ENCODE measurements at regions not wholly inside any gene's neighbourhood (a gene's known extent, or its start where the extent isn't known, plus 50 kb on each side); places are given as distances from the start of the nearest gene placed in this dataset.

- ChIA-PET CTCF (interaction anchor here (0.7 to 1.3 kb wide), 3 partner anchors 9 to 133 kb away, joined by 3 to 4 read pairs (median 3); no protein-coding TSS in a partner anchor), POLR2A (no interaction called here)
- H3K4me1 ChIP-seq, result no peaks in the 10 kb centered on the region
- H3K9me3 ChIP-seq, result no peaks in the 10 kb centered on the region
- H3K4me2 ChIP-seq, result no peak overlapping the region
- no peak for ATAC-seq
- 71% methylated on average over 7 of the region's 7 CpGs for whole genome bisulfite sequencing (ENCODE audit: missing lambda C conversion rate)
- no peak for TF ChIP-seq FOSB (CRISPR knock-in tag; IDR thresholded peaks at IDR 0.05)
- TF ChIP-seq ZFP36 (IDR thresholded peaks at IDR 0.05; ENCODE audit: borderline replicate concordance, partially characterized antibody), result no peak
- TF ChIP-seq TFCP2L1 (CRISPR knock-in tag; IDR thresholded peaks at IDR 0.05), result no peak
- no peak for TF ChIP-seq EHF (CRISPR knock-in tag; IDR thresholded peaks at IDR 0.05)
- no peak for TF ChIP-seq GATA3 (IDR thresholded peaks at IDR 0.05; ENCODE audit: borderline replicate concordance)
- no peak for TF ChIP-seq CTCF (IDR thresholded peaks at IDR 0.05)
- TF ChIP-seq POLR2A (IDR thresholded peaks at IDR 0.05; ENCODE audit: low read length), result no peak
- no peak for TF ChIP-seq TP53 (CRISPR knock-in tag; IDR thresholded peaks at IDR 0.05)
- no peak for TF ChIP-seq HOXB13 (CRISPR knock-in tag; IDR thresholded peaks at IDR 0.05; ENCODE audit: low read depth)
- no peak for TF ChIP-seq MAZ (IDR thresholded peaks at IDR 0.05; ENCODE audit: borderline replicate concordance, low read depth, low read length)
- TF ChIP-seq SMC3 (IDR thresholded peaks at IDR 0.05), result no peak
- no peak for TF ChIP-seq CHD2 (IDR thresholded peaks at IDR 0.05; ENCODE audit: low read length, partially characterized antibody)
- no peak for TF ChIP-seq ZC3H11A (IDR thresholded peaks at IDR 0.05)
- TF ChIP-seq CEBPB (IDR thresholded peaks at IDR 0.05), result no peak
- no peak for TF ChIP-seq HOXA7 (CRISPR knock-in tag; IDR thresholded peaks at IDR 0.05)
- TF ChIP-seq NR3C1 (IDR thresholded peaks at IDR 0.05), result no peak
- TF ChIP-seq, protein P1, sequence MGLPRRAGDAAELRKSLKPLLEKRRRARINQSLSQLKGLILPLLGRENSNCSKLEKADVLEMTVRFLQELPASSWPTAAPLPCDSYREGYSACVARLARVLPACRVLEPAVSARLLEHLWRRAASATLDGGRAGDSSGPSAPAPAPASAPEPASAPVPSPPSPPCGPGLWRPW (IDR thresholded peaks at IDR 0.05), result no peak
- no peak for TF ChIP-seq ZSCAN20 (CRISPR knock-in tag; IDR thresholded peaks at IDR 0.05)
- no peak for TF ChIP-seq RAD21 (conservative IDR thresholded peaks at IDR 0.05 in 1 of 2, IDR thresholded peaks at IDR 0.05 in 1 of 2)
- no peak overlapping the region for H3K4me3 ChIP-seq
- H3K27ac ChIP-seq, result no peak overlapping the region
- FAIRE-seq, result no peak
- DNase-seq (ENCODE audit: low read depth in 1 of 2, low spot score in 1 of 2), result no peak
These were observed 71.6 kb upstream of the XPA start for GRCh38 chr9:97768746-97769145.

- ChIA-PET POLR2A (no interaction called here), CTCF (interaction anchor here (0.7 to 1.3 kb wide), 3 partner anchors 9 to 132 kb away, joined by 3 to 4 read pairs (median 3); no protein-coding TSS in a partner anchor)
- H3K4me2 ChIP-seq, result no peak overlapping the region
- WGBS (ENCODE audit: missing lambda C conversion rate), result 62% methylated on average over 5 of the region's 5 CpGs
- no peak for TF ChIP-seq SMC3 (IDR thresholded peaks at IDR 0.05)
- TF ChIP-seq HOXB13 (CRISPR knock-in tag; IDR thresholded peaks at IDR 0.05; ENCODE audit: low read depth), result no peak
- TF ChIP-seq ZC3H11A (IDR thresholded peaks at IDR 0.05), result no peak
- TF ChIP-seq ZNF302 (CRISPR knock-in tag; IDR thresholded peaks at IDR 0.05), result no peak
- no peak for TF ChIP-seq FOSB (CRISPR knock-in tag; IDR thresholded peaks at IDR 0.05)
- TF ChIP-seq, protein P2, sequence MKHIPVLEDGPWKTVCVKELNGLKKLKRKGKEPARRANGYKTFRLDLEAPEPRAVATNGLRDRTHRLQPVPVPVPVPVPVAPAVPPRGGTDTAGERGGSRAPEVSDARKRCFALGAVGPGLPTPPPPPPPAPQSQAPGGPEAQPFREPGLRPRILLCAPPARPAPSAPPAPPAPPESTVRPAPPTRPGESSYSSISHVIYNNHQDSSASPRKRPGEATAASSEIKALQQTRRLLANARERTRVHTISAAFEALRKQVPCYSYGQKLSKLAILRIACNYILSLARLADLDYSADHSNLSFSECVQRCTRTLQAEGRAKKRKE (CRISPR knock-in tag; IDR thresholded peaks at IDR 0.05; ENCODE audit: low read depth), result no peak
- TF ChIP-seq CBX2 (IDR thresholded peaks at IDR 0.05; ENCODE audit: borderline replicate concordance, low read depth), result no peak
- TF ChIP-seq HMGXB4 (CRISPR knock-in tag; IDR thresholded peaks at IDR 0.05; ENCODE audit: borderline replicate concordance), result no peak
- TF ChIP-seq FOXS1 (CRISPR knock-in tag; IDR thresholded peaks at IDR 0.05), result no peak
- no peak for TF ChIP-seq RFX5 (IDR thresholded peaks at IDR 0.05)
- TF ChIP-seq GATA3 (IDR thresholded peaks at IDR 0.05; ENCODE audit: borderline replicate concordance), result no peak
- no peak for TF ChIP-seq POLR2AphosphoS2 (conservative IDR thresholded peaks at IDR 0.05; ENCODE audit: low read length)
- no peak for TF ChIP-seq RNF2 (IDR thresholded peaks at IDR 0.05; ENCODE audit: borderline replicate concordance, low read depth)
- no peak for TF ChIP-seq CTCF (IDR thresholded peaks at IDR 0.05)
- no peak for TF ChIP-seq CEBPB (IDR thresholded peaks at IDR 0.05)
- no peak for TF ChIP-seq BHLHE40 (IDR thresholded peaks at IDR 0.05; ENCODE audit: low read depth, low read length)
- DNase-seq (ENCODE audit: low read depth in 1 of 2, low spot score in 1 of 2) (no peak), FAIRE-seq (no peak), ATAC-seq (no peak)
- no peak overlapping the region for H3K27ac ChIP-seq
- no peaks in the 10 kb centered on the region for H3K9me3 ChIP-seq
- H3K4me3 ChIP-seq, result no peak overlapping the region
- no peaks in the 10 kb centered on the region for H3K4me1 ChIP-seq
These were observed 72.1 kb upstream of the XPA start for GRCh38 chr9:97769208-97769607.

Measured in A549 (cell line).